AG04449 (cell line): ENCODE measurements at regions not wholly inside any gene's neighbourhood (a gene's known extent, or its start where the extent isn't known, plus 50 kb on each side); places are given as distances from the start of the nearest gene placed in this dataset.

Experiments used
- CTCF ChIA-PET: fragments of 350-600 bp; formaldehyde crosslinking; extraction: SDS; loops from one replicate; lab custom pipeline; 2021; ENCODE audit warnings: antibody characterized with exemption; lab: Yijun Ruan, JAX
- POLR2A ChIA-PET: fragments of 400-600, 350-600 bp; formaldehyde crosslinking; extraction: SDS; loops from one replicate; lab custom pipeline; 2020; ENCODE audit warnings: antibody characterized with exemption, inconsistent platforms; lab: Yijun Ruan, JAX
- DNase-seq: peaks from one replicate; pipeline ENCODE4 v3.0.0-alpha.2; 2010; ENCODE audit warnings: low read depth, low spot score
- H3K4me3 ChIP-seq: 2 replicates; pipeline ENCODE4 v1.5.1; 2011; ENCODE audit warnings: low read depth, mild to moderate bottlenecking, control low read depth, low read length
- CTCF ChIP-seq: IDR thresholded peaks from one replicate; pipeline ENCODE4 v1.5.1; 2011; ENCODE audit warnings: mild to moderate bottlenecking, moderate library complexity, low read length, control low read depth, inconsistent platforms; ENCODE audit not compliant: insufficient read depth; ENCODE audit errors: missing control alignments

GRCh38 chr1:170365331-170365730 is 166.6 kb upstream of the GORAB start:
- no peak for TF ChIP-seq CTCF
- DNase-seq, result no peak
- ChIA-PET CTCF (no interaction called here), POLR2A (no interaction called here)
- H3K4me3 ChIP-seq, result no peak overlapping the region

- CTCF ChIA-PET, result no interaction called here
- no peak for DNase-seq
- POLR2A ChIA-PET, result no interaction called here
- H3K4me3 ChIP-seq, result no peak overlapping the region
- no peak for TF ChIP-seq CTCF
Measured at GRCh38 chr1:170366980-170367379, 165.0 kb upstream of the GORAB start.

- no peak for DNase-seq
- ChIA-PET POLR2A (no interaction called here), CTCF (no interaction called here)
- TF ChIP-seq CTCF, result no peak
- no peak overlapping the region for H3K4me3 ChIP-seq
Measured at GRCh38 chr1:170367615-170368014, 164.4 kb upstream of the GORAB start.

GRCh38 chr1:170369000-170369399 is 163.0 kb upstream of the GORAB start:
- CTCF ChIA-PET, result interaction anchor here (1.7 kb wide), 1 partner anchor 14 kb away, joined by 4 read pairs; no protein-coding TSS in a partner anchor
- no peak overlapping the region for H3K4me3 ChIP-seq
- POLR2A ChIA-PET, result no interaction called here
- DNase-seq, result no peak
- no peak for TF ChIP-seq CTCF

GRCh38 chr1:170369417-170369816 is 162.5 kb upstream of the GORAB start:
- no peak for TF ChIP-seq CTCF
- DNase-seq, result no peak
- POLR2A ChIA-PET, result no interaction called here
- H3K4me3 ChIP-seq, result no peak overlapping the region
- CTCF ChIA-PET, result interaction anchor here (1.7 kb wide), 1 partner anchor 14 kb away, joined by 4 read pairs; no protein-coding TSS in a partner anchor

- no peak overlapping the region for H3K4me3 ChIP-seq
- ChIA-PET CTCF (interaction anchor here (1.7 kb wide), 1 partner anchor 15 kb away, joined by 4 read pairs; no protein-coding TSS in a partner anchor), POLR2A (no interaction called here)
- no peak for TF ChIP-seq CTCF
- no peak for DNase-seq
Measured at GRCh38 chr1:170370087-170370486, 161.9 kb upstream of the GORAB start.
